Panc1 (cell line): ENCODE measurements at regions not wholly inside any gene's neighbourhood (a gene's known extent, or its start where the extent isn't known, plus 50 kb on each side); places are given as distances from the start of the nearest gene placed in this dataset.

Experiments used
- ATAC-seq: fragments of 200-7000 bp; cut with Tn5 transposase; 2 replicates; pipeline ENCODE4 v1.9.1; 2020; ENCODE audit warnings: mild to moderate bottlenecking, moderate library complexity
- BruUV-seq: library from RNA; stranded (reverse); fragments of 400-500 nt; replicated peaks from 2 replicates; lab custom pipeline; 2021; lab: Mats Ljungman, UMichigan
- CTCF ChIA-PET: fragments of 300-600 bp; sonication (Branson Sonifier 250); formaldehyde crosslinking; loops from one replicate; lab custom pipeline; 2022; ENCODE audit warnings: antibody characterized with exemption; lab: Charles Lee
- POLR2A ChIA-PET: fragments of 300-600 bp; sonication (Branson Sonifier 250); formaldehyde crosslinking; loops from one replicate; lab custom pipeline; 2022; ENCODE audit warnings: antibody characterized with exemption; lab: Charles Lee
- DNase-seq: peaks from one replicate; pipeline ENCODE4 v3.0.0-alpha.2; 2010; ENCODE audit warnings: low read depth, low spot score
- H3K27ac ChIP-seq: 2 replicates; pipeline ENCODE4 v1.5.1; 2011; ENCODE audit warnings: mild to moderate bottlenecking, low read length, inconsistent platforms
- H3K27me3 ChIP-seq: fragments of 200-500 bp; sonication (Bioruptor generic); 2 replicates; pipeline ENCODE4 v1.6.0; 2014; ENCODE audit warnings: low read length, inconsistent platforms; ENCODE audit not compliant: control insufficient read depth, insufficient read depth
- H3K36me3 ChIP-seq: fragments of 200-500 bp; sonication (Bioruptor generic); 2 replicates; pipeline ENCODE4 v1.5.1; 2014; ENCODE audit warnings: inconsistent platforms, mild to moderate bottlenecking, low read length, moderate library complexity; ENCODE audit not compliant: control insufficient read depth, insufficient read depth
- H3K4me1 ChIP-seq: 2 replicates; pipeline ENCODE4 v1.5.1; 2011; ENCODE audit warnings: inconsistent platforms, mild to moderate bottlenecking, low read length, moderate library complexity; ENCODE audit not compliant: control insufficient read depth, insufficient read depth
- H3K4me3 ChIP-seq, 2 experiments: 2 replicates each; pipeline ENCODE4 v1.5.1; 2011 to 2012; ENCODE audit warnings: low read depth in 2 of 2, low read length in 2 of 2, mild to moderate bottlenecking in 2 of 2, inconsistent platforms in 1 of 2, moderate library complexity in 1 of 2
- H3K9me3 ChIP-seq: fragments of 200-500 bp; sonication (Bioruptor generic); 2 replicates; pipeline ENCODE4 v1.5.1; 2014; ENCODE audit warnings: low read depth, mild to moderate bottlenecking, inconsistent platforms, low read length, moderate library complexity; ENCODE audit not compliant: control insufficient read depth, insufficient read depth
- POLR2AphosphoS5 ChIP-seq: IDR thresholded peaks from 2 replicates; pipeline ENCODE4 v1.6.1; 2012; ENCODE audit warnings: mild to moderate bottlenecking, low read depth, low read length, moderate library complexity
- SIN3A ChIP-seq: IDR thresholded peaks from 2 replicates; pipeline ENCODE4 v1.6.1; 2012; ENCODE audit warnings: low read depth, mild to moderate bottlenecking, low read length, moderate library complexity, borderline replicate concordance; ENCODE audit not compliant: insufficient read depth
- TCF7L2 ChIP-seq: IDR thresholded peaks from 2 replicates; pipeline ENCODE4 v1.6.1; 2011; ENCODE audit warnings: mild to moderate bottlenecking, low read depth, low read length, inconsistent platforms
- in situ Hi-C: cut with HindIII; loops from 2 replicates; pipeline ENCODE4 v1.10.0; 2016; ENCODE audit warnings: low sequenced_read_pairs, low pct_unique_long_range_greater_than_20kb
- intact Hi-C: fragments of 100-400 bp; cut with micrococcal nuclease; formaldehyde crosslinking; loops from one replicate; pipeline ENCODE4 v1.10.0; 2022; ENCODE audit not compliant: unreplicated experiment
- TF ChIP-seq, protein P1 (sequence below), 2 experiments: IDR thresholded peaks; 2 replicates each; pipeline ENCODE4 v1.6.1; 2011 to 2012; ENCODE audit warnings: low read depth in 2 of 2, control low read depth in 1 of 2, low read length in 1 of 2, mild to moderate bottlenecking in 1 of 2, moderate library complexity in 1 of 2; ENCODE audit not compliant: insufficient read depth in 1 of 2
- TF ChIP-seq, protein P2 (sequence below): fragments of 450-650 bp; IDR thresholded peaks from 2 replicates; pipeline ENCODE4 v1.5.1; 2017; ENCODE audit warnings: mild to moderate bottlenecking

DNA sequence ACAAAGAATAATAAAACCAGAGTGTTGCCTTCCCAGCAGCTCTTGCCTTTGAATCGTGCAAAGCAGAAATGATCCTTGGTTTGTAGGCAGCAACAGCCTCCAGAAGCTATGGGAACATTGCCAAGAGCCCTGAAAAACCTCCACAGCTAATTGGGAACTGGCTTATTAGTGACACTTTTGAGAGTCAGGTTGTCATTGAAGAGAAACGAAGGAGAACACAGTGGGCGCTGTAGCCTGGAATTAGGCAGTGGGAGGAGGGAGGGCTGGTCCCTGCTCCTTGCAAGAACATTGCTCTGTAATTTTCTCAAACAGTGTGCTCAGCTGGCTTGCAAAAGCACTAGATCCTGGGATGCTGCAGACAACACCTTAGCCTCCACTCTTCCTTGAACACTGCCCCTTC, 331.5 kb upstream of the EMCN start:
- H3K36me3 ChIP-seq, result no peaks in the 10 kb centered on the region

DNA sequence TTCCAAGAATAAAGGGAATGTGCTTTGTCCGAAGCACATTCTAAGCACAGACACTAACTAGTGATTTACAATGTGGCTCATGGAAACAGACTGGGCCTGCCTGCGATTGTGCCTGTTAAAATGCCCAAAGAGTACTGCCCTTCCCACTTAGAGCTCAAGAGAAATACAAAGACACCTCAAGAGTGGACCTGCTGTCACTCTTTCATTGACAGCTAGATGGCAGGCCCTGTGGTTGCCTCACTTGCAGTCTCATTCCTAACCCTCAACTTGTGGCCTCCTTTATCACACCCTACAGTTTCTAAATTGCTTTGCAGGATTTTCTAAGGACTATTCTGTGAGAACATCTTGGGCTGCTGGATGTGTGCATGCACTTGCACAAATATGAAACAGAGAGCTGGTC, 331.0 kb upstream of the EMCN start:
- ATAC-seq, result no peak
- no peaks in the 10 kb centered on the region for H3K9me3 ChIP-seq
- intact Hi-C loops (no loop called here), in situ Hi-C loops (no loop called here)
- H3K4me1 ChIP-seq, result no peaks in the 10 kb centered on the region
- H3K4me3 ChIP-seq, result no peak overlapping the region
- TF ChIP-seq, protein P1, sequence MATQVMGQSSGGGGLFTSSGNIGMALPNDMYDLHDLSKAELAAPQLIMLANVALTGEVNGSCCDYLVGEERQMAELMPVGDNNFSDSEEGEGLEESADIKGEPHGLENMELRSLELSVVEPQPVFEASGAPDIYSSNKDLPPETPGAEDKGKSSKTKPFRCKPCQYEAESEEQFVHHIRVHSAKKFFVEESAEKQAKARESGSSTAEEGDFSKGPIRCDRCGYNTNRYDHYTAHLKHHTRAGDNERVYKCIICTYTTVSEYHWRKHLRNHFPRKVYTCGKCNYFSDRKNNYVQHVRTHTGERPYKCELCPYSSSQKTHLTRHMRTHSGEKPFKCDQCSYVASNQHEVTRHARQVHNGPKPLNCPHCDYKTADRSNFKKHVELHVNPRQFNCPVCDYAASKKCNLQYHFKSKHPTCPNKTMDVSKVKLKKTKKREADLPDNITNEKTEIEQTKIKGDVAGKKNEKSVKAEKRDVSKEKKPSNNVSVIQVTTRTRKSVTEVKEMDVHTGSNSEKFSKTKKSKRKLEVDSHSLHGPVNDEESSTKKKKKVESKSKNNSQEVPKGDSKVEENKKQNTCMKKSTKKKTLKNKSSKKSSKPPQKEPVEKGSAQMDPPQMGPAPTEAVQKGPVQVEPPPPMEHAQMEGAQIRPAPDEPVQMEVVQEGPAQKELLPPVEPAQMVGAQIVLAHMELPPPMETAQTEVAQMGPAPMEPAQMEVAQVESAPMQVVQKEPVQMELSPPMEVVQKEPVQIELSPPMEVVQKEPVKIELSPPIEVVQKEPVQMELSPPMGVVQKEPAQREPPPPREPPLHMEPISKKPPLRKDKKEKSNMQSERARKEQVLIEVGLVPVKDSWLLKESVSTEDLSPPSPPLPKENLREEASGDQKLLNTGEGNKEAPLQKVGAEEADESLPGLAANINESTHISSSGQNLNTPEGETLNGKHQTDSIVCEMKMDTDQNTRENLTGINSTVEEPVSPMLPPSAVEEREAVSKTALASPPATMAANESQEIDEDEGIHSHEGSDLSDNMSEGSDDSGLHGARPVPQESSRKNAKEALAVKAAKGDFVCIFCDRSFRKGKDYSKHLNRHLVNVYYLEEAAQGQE (IDR thresholded peaks at IDR 0.05; ENCODE audit: insufficient read depth in 1 of 2, low read depth in 2 of 2, low read length in 1 of 2), result no peak
- TF ChIP-seq, protein P2, sequence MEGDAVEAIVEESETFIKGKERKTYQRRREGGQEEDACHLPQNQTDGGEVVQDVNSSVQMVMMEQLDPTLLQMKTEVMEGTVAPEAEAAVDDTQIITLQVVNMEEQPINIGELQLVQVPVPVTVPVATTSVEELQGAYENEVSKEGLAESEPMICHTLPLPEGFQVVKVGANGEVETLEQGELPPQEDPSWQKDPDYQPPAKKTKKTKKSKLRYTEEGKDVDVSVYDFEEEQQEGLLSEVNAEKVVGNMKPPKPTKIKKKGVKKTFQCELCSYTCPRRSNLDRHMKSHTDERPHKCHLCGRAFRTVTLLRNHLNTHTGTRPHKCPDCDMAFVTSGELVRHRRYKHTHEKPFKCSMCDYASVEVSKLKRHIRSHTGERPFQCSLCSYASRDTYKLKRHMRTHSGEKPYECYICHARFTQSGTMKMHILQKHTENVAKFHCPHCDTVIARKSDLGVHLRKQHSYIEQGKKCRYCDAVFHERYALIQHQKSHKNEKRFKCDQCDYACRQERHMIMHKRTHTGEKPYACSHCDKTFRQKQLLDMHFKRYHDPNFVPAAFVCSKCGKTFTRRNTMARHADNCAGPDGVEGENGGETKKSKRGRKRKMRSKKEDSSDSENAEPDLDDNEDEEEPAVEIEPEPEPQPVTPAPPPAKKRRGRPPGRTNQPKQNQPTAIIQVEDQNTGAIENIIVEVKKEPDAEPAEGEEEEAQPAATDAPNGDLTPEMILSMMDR, result 0 out of 2 replicates have a peak, but pooled peaks have one; percentile 8
- no peak overlapping the region for H3K27ac ChIP-seq
- H3K27me3 ChIP-seq, result no peaks in the 10 kb centered on the region
- no peak for DNase-seq
- H3K36me3 ChIP-seq, result no peaks in the 10 kb centered on the region
- POLR2A ChIA-PET, result no interaction called here
- no TSS peak for BruUV-seq
- CTCF ChIA-PET, result no interaction called here

More for the DNA sequence above, 331.5 kb upstream of the EMCN start:
- no peak overlapping the region for H3K4me3 ChIP-seq
- no peaks in the 10 kb centered on the region for H3K4me1 ChIP-seq
- in situ Hi-C loops, result no loop called here
- ChIA-PET POLR2A (no interaction called here), CTCF (no interaction called here)
- no peak for DNase-seq
- BruUV-seq, result no TSS peak
- ATAC-seq, result no peak
- no peaks in the 10 kb centered on the region for H3K27me3 ChIP-seq
- TF ChIP-seq SIN3A (no peak), POLR2AphosphoS5 (no peak), TCF7L2 (no peak)
- TF ChIP-seq, protein P2, result no peak
- TF ChIP-seq, protein P1 (IDR thresholded peaks at IDR 0.05; ENCODE audit: insufficient read depth in 1 of 2, low read depth in 2 of 2, low read length in 1 of 2), result no peak
- no peaks in the 10 kb centered on the region for H3K9me3 ChIP-seq
- intact Hi-C loops, result no loop called here
- no peak overlapping the region for H3K27ac ChIP-seq
